Caco-2 (cell line): ENCODE measurements at regions not wholly inside any gene's neighbourhood (a gene's known extent, or its start where the extent isn't known, plus 50 kb on each side); places are given as distances from the start of the nearest gene placed in this dataset.
"Not testable (repeated sequence)": the region's sequence is repeated elsewhere in the genome, so short reads cannot be mapped to it uniquely, and the experiment has no call there.

Experiments used
- BruUV-seq: library from RNA; stranded (reverse); fragments of 400-500 nt; replicated peaks from 2 replicates; lab custom pipeline; 2021; lab: Mats Ljungman, UMichigan
- CTCF ChIA-PET: fragments of 300-600 bp; sonication (Branson Sonifier 250); formaldehyde crosslinking; loops from one replicate; lab custom pipeline; 2022; ENCODE audit warnings: antibody characterized with exemption; lab: Charles Lee
- POLR2A ChIA-PET: fragments of 300-600 bp; sonication (Branson Sonifier 250); formaldehyde crosslinking; loops from one replicate; lab custom pipeline; 2022; ENCODE audit warnings: antibody characterized with exemption; lab: Charles Lee
- DNase-seq, 2 experiments: peaks; one replicate each; pipeline versions ENCODE4 v3.0.0 to v3.0.0-alpha.2; 2020 to 2022
- H3K27me3 ChIP-seq: replicated peaks from 2 replicates; pipeline ENCODE4 v1.6.0; 2011; ENCODE audit warnings: low read length; ENCODE audit not compliant: control insufficient read depth, insufficient read depth
- H3K36me3 ChIP-seq: 2 replicates; pipeline ENCODE4 v1.5.1; 2011; ENCODE audit warnings: low read length; ENCODE audit not compliant: control insufficient read depth, insufficient read depth
- H3K4me1 ChIP-seq: fragments of 250-450 bp; sonication (Bioruptor Pico); 2 replicates; pipeline ENCODE4 v1.5.1; 2020; ENCODE audit warnings: mild to moderate bottlenecking
- H3K4me3 ChIP-seq: 2 replicates; pipeline ENCODE4 v1.5.1; 2011; ENCODE audit warnings: low read depth, mild to moderate bottlenecking, control low read depth, low read length
- H3K9me3 ChIP-seq: fragments of 250-450 bp; sonication (Bioruptor Pico); 2 replicates; pipeline ENCODE4 v1.5.1; 2020; ENCODE audit warnings: mild to moderate bottlenecking, moderate library complexity
- H3K27ac Mint-ChIP-seq: one replicate; pipeline ENCODE4 v1.8.0; 2022; ENCODE audit warnings: mixed read lengths; ENCODE audit not compliant: unreplicated experiment
- H3K27me3 Mint-ChIP-seq: one replicate; pipeline ENCODE4 v1.8.0; 2022; ENCODE audit warnings: mixed read lengths; ENCODE audit not compliant: insufficient read depth, unreplicated experiment
- H3K36me3 Mint-ChIP-seq: one replicate; pipeline ENCODE4 v1.8.0; 2022; ENCODE audit warnings: mild to moderate bottlenecking, mixed read lengths; ENCODE audit not compliant: insufficient read depth, unreplicated experiment
- H3K4me1 Mint-ChIP-seq: one replicate; pipeline ENCODE4 v1.8.0; 2022; ENCODE audit warnings: low read depth, mixed read lengths; ENCODE audit not compliant: unreplicated experiment
- H3K4me3 Mint-ChIP-seq: one replicate; pipeline ENCODE4 v1.8.0; 2022; ENCODE audit warnings: mild to moderate bottlenecking, moderate library complexity, mixed read lengths; ENCODE audit not compliant: unreplicated experiment
- H3K9me3 Mint-ChIP-seq: one replicate; pipeline ENCODE4 v1.8.0; 2022; ENCODE audit warnings: mixed read lengths; ENCODE audit not compliant: unreplicated experiment
- CTCF ChIP-seq, 2 experiments: fragments of 200-600 bp in 1 of 2; IDR thresholded peaks; 1 replicate in 1 of 2; 2 replicates in 1 of 2; pipeline versions ENCODE4 v1.5.1 to v1.8.0; 2011 to 2022; ENCODE audit warnings: antibody characterized with exemption in 1 of 2, control low read depth in 1 of 2, inconsistent platforms in 1 of 2, low read depth in 1 of 2, low read length in 1 of 2, mild to moderate bottlenecking in 1 of 2, moderate library complexity in 1 of 2; ENCODE audit not compliant: insufficient read depth in 1 of 2, severe bottlenecking in 1 of 2, unreplicated experiment in 1 of 2
- intact Hi-C: fragments of 100-400 bp; cut with micrococcal nuclease; formaldehyde crosslinking; loops from one replicate; pipeline ENCODE4 v1.10.0; 2022; ENCODE audit not compliant: unreplicated experiment

- no peak for DNase-seq
- Histone ChIP-seq H3K9me3 (no peaks in the 10 kb centered on the region), H3K27me3 (no peaks in the 10 kb centered on the region), H3K4me1 (no peaks in the 10 kb centered on the region), H3K4me3 (no peak overlapping the region), H3K36me3 (no peaks in the 10 kb centered on the region)
- ChIA-PET CTCF (no interaction called here), POLR2A (no interaction called here)
- intact Hi-C loops, result no loop called here
- Mint-ChIP-seq H3K9me3 (no peaks in the 10 kb centered on the region), H3K27me3 (peaks cover 8% of the 10 kb centered on the region), H3K4me3 (no peak overlapping the region), H3K27ac (no peak overlapping the region), H3K36me3 (no peaks in the 10 kb centered on the region), H3K4me1 (no peaks in the 10 kb centered on the region)
- no peak for TF ChIP-seq CTCF (IDR thresholded peaks at IDR 0.05; ENCODE audit: insufficient read depth in 1 of 2, low read depth in 1 of 2, low read length in 1 of 2, severe bottlenecking in 1 of 2, unreplicated experiment in 1 of 2)
- BruUV-seq, result no TSS peak
These were observed 618.4 kb downstream of the FRK start for GRCh38 chr6:115442323-115442722.

GRCh38 chr6:115441651-115442050, 619.0 kb downstream of the FRK start:
- intact Hi-C loops, result no loop called here
- ChIA-PET CTCF (no interaction called here), POLR2A (no interaction called here)
- no peak overlapping the region for H3K4me3 ChIP-seq
- BruUV-seq, result no TSS peak
- Mint-ChIP-seq H3K27ac (no peak overlapping the region), H3K4me1 (no peaks in the 10 kb centered on the region), H3K27me3 (peaks cover 8% of the 10 kb centered on the region), H3K36me3 (no peaks in the 10 kb centered on the region), H3K9me3 (no peaks in the 10 kb centered on the region), H3K4me3 (no peak overlapping the region)
- DNase-seq, result no peak
- no peaks in the 10 kb centered on the region for H3K27me3 ChIP-seq
- no peaks in the 10 kb centered on the region for H3K9me3 ChIP-seq
- H3K4me1 ChIP-seq, result no peaks in the 10 kb centered on the region
- no peak for TF ChIP-seq CTCF (IDR thresholded peaks at IDR 0.05; ENCODE audit: insufficient read depth in 1 of 2, low read depth in 1 of 2, low read length in 1 of 2, severe bottlenecking in 1 of 2, unreplicated experiment in 1 of 2)
- H3K36me3 ChIP-seq, result no peaks in the 10 kb centered on the region

GRCh38 chr6:115415378-115415777, 645.3 kb downstream of the FRK start:
- Histone ChIP-seq H3K4me1 (no peaks in the 10 kb centered on the region), H3K9me3 (no peaks in the 10 kb centered on the region), H3K4me3 (no peak overlapping the region), H3K36me3 (no peaks in the 10 kb centered on the region), H3K27me3 (no peaks in the 10 kb centered on the region)
- CTCF ChIA-PET, result no interaction called here
- no TSS peak for BruUV-seq
- no peaks in the 10 kb centered on the region for H3K9me3 Mint-ChIP-seq
- no peaks in the 10 kb centered on the region for H3K36me3 Mint-ChIP-seq
- intact Hi-C loops, result no loop called here
- POLR2A ChIA-PET, result no interaction called here
- DNase-seq, result no peak
- no peak for TF ChIP-seq CTCF (IDR thresholded peaks at IDR 0.05; ENCODE audit: insufficient read depth in 1 of 2, low read depth in 1 of 2, low read length in 1 of 2, severe bottlenecking in 1 of 2, unreplicated experiment in 1 of 2)
- H3K27me3 Mint-ChIP-seq, result no peaks in the 10 kb centered on the region
- H3K27ac Mint-ChIP-seq, result no peak overlapping the region
- H3K4me3 Mint-ChIP-seq, result no peak overlapping the region
- H3K4me1 Mint-ChIP-seq, result no peaks in the 10 kb centered on the region

- H3K27me3 Mint-ChIP-seq, H3K4me3 Mint-ChIP-seq, intact Hi-C loops, CTCF ChIA-PET, DNase-seq, H3K4me1 ChIP-seq, H3K4me1 Mint-ChIP-seq, H3K9me3 Mint-ChIP-seq, POLR2A ChIA-PET, H3K27ac Mint-ChIP-seq, H3K9me3 ChIP-seq, H3K4me3 ChIP-seq, H3K36me3 ChIP-seq, H3K27me3 ChIP-seq, H3K36me3 Mint-ChIP-seq, BruUV-seq: not testable (repeated sequence)
These were observed 645.8 kb downstream of the FRK start for GRCh38 chr6:115414916-115415315.
